HL-60 (cell line): ENCODE measurements at regions not wholly inside any gene's neighbourhood (a gene's known extent, or its start where the extent isn't known, plus 50 kb on each side); places are given as distances from the start of the nearest gene placed in this dataset.

Source experiments
- DNase-seq, 2 experiments: peaks; one replicate each; pipeline ENCODE4 v3.0.0-alpha.2; 2010 to 2020; ENCODE audit warnings: low read depth in 1 of 2, low spot score in 1 of 2
- H3K27ac ChIP-seq: fragments of 250-450 bp; sonication (Bioruptor Pico); replicated peaks from 2 replicates; pipeline ENCODE4 v1.5.1; 2020; ENCODE audit warnings: mild to moderate bottlenecking, moderate library complexity
- H3K27me3 ChIP-seq: fragments of 250-450 bp; sonication (Bioruptor Pico); 2 replicates; pipeline ENCODE4 v1.5.1; 2021; ENCODE audit warnings: mild to moderate bottlenecking, moderate library complexity; ENCODE audit not compliant: insufficient read depth, poor library complexity, severe bottlenecking
- H3K4me3 ChIP-seq: replicated peaks from 2 replicates; pipeline ENCODE4 v1.5.1; 2011; ENCODE audit warnings: mild to moderate bottlenecking, control low read depth, low read length; ENCODE audit not compliant: insufficient read depth
- GABPA ChIP-seq: IDR thresholded peaks from 2 replicates; pipeline ENCODE4 v1.6.1; 2012; ENCODE audit warnings: low read depth
- POLR2AphosphoS5 ChIP-seq: IDR thresholded peaks from 2 replicates; pipeline ENCODE4 v1.6.1; 2012; ENCODE audit warnings: low read depth
- SPI1 ChIP-seq: IDR thresholded peaks from 2 replicates; pipeline ENCODE4 v1.6.1; 2012; ENCODE audit warnings: low read depth, mild to moderate bottlenecking, borderline replicate concordance
- TF ChIP-seq, protein P1 (sequence below): IDR thresholded peaks from 2 replicates; pipeline ENCODE4 v1.6.1; 2012; ENCODE audit warnings: low read depth; ENCODE audit not compliant: insufficient replicate concordance
- TF ChIP-seq, protein P2 (sequence below): IDR thresholded peaks from one replicate; pipeline ENCODE4 v1.5.1; 2011; ENCODE audit warnings: low read length, control low read depth, inconsistent platforms; ENCODE audit not compliant: insufficient read depth

DNA sequence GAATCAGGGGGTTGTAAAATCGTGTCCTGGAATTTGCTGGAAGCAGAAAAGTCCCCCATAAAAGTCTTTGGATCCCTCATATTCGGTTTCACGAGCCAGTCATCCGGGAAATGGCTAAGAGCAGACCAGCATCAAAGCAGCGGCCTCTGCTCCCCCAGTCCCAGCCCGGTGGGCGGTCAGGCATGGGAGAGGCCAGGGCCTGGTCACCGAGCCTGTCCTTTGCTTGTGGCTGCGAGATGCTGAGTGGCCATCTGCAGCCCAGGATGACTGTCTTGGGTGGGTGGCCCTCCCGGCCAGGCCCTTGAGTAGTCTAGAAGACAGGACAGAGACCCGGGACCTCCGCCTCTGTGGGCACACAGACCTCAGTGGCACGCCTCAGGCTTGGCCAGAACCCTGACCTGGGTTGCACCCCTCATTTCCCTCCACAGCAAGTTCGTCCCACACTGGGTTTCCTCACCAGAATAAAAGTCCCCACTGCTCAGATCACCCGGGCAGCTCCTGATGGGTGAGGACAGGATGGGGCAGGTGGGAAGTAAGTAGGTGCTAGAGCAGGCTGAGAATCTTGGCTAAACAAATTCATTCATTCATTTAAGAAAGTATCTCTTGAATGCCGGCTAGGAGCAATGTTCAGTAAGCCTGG is 172.1 kb downstream of the BMP7 start:
- TF ChIP-seq POLR2AphosphoS5 (no peak), SPI1 (no peak), GABPA (no peak)
- TF ChIP-seq, protein P1, sequence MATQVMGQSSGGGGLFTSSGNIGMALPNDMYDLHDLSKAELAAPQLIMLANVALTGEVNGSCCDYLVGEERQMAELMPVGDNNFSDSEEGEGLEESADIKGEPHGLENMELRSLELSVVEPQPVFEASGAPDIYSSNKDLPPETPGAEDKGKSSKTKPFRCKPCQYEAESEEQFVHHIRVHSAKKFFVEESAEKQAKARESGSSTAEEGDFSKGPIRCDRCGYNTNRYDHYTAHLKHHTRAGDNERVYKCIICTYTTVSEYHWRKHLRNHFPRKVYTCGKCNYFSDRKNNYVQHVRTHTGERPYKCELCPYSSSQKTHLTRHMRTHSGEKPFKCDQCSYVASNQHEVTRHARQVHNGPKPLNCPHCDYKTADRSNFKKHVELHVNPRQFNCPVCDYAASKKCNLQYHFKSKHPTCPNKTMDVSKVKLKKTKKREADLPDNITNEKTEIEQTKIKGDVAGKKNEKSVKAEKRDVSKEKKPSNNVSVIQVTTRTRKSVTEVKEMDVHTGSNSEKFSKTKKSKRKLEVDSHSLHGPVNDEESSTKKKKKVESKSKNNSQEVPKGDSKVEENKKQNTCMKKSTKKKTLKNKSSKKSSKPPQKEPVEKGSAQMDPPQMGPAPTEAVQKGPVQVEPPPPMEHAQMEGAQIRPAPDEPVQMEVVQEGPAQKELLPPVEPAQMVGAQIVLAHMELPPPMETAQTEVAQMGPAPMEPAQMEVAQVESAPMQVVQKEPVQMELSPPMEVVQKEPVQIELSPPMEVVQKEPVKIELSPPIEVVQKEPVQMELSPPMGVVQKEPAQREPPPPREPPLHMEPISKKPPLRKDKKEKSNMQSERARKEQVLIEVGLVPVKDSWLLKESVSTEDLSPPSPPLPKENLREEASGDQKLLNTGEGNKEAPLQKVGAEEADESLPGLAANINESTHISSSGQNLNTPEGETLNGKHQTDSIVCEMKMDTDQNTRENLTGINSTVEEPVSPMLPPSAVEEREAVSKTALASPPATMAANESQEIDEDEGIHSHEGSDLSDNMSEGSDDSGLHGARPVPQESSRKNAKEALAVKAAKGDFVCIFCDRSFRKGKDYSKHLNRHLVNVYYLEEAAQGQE = no peak
- TF ChIP-seq, protein P2, sequence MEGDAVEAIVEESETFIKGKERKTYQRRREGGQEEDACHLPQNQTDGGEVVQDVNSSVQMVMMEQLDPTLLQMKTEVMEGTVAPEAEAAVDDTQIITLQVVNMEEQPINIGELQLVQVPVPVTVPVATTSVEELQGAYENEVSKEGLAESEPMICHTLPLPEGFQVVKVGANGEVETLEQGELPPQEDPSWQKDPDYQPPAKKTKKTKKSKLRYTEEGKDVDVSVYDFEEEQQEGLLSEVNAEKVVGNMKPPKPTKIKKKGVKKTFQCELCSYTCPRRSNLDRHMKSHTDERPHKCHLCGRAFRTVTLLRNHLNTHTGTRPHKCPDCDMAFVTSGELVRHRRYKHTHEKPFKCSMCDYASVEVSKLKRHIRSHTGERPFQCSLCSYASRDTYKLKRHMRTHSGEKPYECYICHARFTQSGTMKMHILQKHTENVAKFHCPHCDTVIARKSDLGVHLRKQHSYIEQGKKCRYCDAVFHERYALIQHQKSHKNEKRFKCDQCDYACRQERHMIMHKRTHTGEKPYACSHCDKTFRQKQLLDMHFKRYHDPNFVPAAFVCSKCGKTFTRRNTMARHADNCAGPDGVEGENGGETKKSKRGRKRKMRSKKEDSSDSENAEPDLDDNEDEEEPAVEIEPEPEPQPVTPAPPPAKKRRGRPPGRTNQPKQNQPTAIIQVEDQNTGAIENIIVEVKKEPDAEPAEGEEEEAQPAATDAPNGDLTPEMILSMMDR = no peak
- H3K27me3 ChIP-seq = no peaks in the 10 kb centered on the region
- H3K4me3 ChIP-seq = no peak overlapping the region

DNA sequence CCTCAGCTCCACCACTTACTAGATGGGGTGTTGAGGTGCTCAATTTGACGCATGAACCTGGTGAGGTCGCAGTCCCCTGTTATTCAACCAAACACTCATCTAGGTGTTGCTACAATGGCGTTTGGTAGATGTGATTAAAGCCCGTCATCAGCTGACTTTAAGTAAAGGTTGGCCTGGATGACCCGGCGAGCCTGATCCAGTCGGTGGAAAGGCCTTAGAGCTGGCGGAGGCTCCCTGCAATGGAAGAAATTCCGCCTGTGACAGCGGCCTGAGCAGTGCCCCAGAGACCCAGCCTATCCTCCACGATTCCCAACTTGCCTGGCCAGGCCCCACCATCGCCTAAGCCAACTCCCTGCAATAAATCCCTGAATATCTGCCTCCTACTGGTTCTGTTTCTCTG is 171.4 kb downstream of the BMP7 start:
- DNase-seq = no peak
- TF ChIP-seq, protein P1 = no peak
- TF ChIP-seq POLR2AphosphoS5 = no peak
- TF ChIP-seq, protein P2 = no peak
- no peak for TF ChIP-seq SPI1
- no peak for TF ChIP-seq GABPA
- H3K27me3 ChIP-seq = no peaks in the 10 kb centered on the region
- H3K27ac ChIP-seq = no peak overlapping the region
- no peak overlapping the region for H3K4me3 ChIP-seq

More for the DNA sequence above, 172.1 kb downstream of the BMP7 start:
- no peak for DNase-seq
- no peak overlapping the region for H3K27ac ChIP-seq

DNA sequence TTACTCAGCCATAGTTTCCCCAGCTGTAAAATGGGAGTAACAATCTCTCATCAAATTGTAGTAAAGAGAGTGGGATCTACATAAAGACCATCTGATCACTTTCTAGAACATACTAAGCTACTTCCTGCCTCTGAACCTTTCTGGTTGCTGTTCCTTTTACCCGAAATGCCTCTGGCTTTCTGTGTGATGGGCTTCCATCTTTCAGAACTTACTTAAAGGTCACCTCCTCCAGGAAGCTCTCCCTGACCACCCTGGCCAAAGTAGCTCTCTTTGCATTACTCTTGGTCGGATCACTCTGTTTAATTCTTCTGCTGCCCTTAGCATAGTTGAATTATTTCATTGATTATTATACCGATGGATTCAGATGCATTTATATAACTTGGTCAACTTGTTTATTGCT is 171.0 kb downstream of the BMP7 start:
- no peaks in the 10 kb centered on the region for H3K27me3 ChIP-seq
- no peak overlapping the region for H3K4me3 ChIP-seq
- TF ChIP-seq GABPA (no peak), POLR2AphosphoS5 (no peak), SPI1 (no peak)
- TF ChIP-seq, protein P2 = no peak
- TF ChIP-seq, protein P1 = no peak
- DNase-seq = no peak
- no peak overlapping the region for H3K27ac ChIP-seq
